Thyroid gland (tissue), 4 donors: ENCODE measurements at regions not wholly inside any gene's neighbourhood (a gene's known extent, or its start where the extent isn't known, plus 50 kb on each side); places are given as distances from the start of the nearest gene placed in this dataset.
"Not testable (repeated sequence)": the region's sequence is repeated elsewhere in the genome, so short reads cannot be mapped to it uniquely, and the experiment has no call there.

Experiments used
- DNase-seq, 2 donors: peaks; one replicate each; pipeline ENCODE4 v3.0.0-alpha.2; 2019
- H3K27ac ChIP-seq, 3 donors: fragments of 200-600 bp; sonication (generic); 1 replicate in 2 of 3; 2 replicates in 1 of 3; pipeline ENCODE4 v1.5.1; 2016 to 2019; ENCODE audit warnings: mild to moderate bottlenecking in 1 of 3, moderate library complexity in 1 of 3
- H3K27me3 ChIP-seq: fragments of 200-600 bp; sonication (generic); one replicate; pipeline ENCODE4 v1.5.1; 2019
- H3K36me3 ChIP-seq, 2 donors: fragments of 200-600 bp; sonication (generic); one replicate each; pipeline ENCODE4 v1.5.1; 2016 to 2019
- H3K4me1 ChIP-seq, 2 donors: fragments of 200-600 bp; sonication (generic); one replicate each; pipeline ENCODE4 v1.5.1; 2017 to 2019
- H3K4me3 ChIP-seq, 3 donors: fragments of 200-600 bp; sonication (generic); replicated peaks in 1 of 3; 1 replicate in 2 of 3; 2 replicates in 1 of 3; pipeline ENCODE4 v1.5.1; 2016; ENCODE audit warnings: mild to moderate bottlenecking in 1 of 3
- H3K9me3 ChIP-seq: fragments of 200-600 bp; sonication (generic); one replicate; pipeline ENCODE4 v1.5.1; 2017
- POLR2A ChIP-seq, 2 donors: fragments of 450-650 bp; IDR thresholded peaks; one replicate each; pipeline ENCODE4 v1.6.1; 2017; ENCODE audit warnings: antibody characterized with exemption in 2 of 2, mild to moderate bottlenecking in 2 of 2, moderate library complexity in 1 of 2
- WGBS, 2 donors: methylation state at CpG; one replicate each; pipeline ENCODE4 v1.1.5; 2017; 5-methylcytosine and 5-hydroxymethylcytosine counted together
- intact Hi-C: fragments of 100-400 bp; cut with DNase I; formaldehyde crosslinking; loops from one replicate; pipeline ENCODE4 v1.15.1; 2023
- TF ChIP-seq, protein P1 (sequence below), 6 experiments: fragments of 200-600 bp in 3 of 6; fragments of 450-650 bp in 3 of 6; sonication (generic) in 3 of 6; IDR thresholded peaks; one replicate each; pipeline ENCODE4 v1.5.1; 2016 to 2019; ENCODE audit warnings: antibody characterized with exemption in 6 of 6, mild to moderate bottlenecking in 2 of 6, inconsistent platforms in 1 of 6, moderate library complexity in 1 of 6

DNA sequence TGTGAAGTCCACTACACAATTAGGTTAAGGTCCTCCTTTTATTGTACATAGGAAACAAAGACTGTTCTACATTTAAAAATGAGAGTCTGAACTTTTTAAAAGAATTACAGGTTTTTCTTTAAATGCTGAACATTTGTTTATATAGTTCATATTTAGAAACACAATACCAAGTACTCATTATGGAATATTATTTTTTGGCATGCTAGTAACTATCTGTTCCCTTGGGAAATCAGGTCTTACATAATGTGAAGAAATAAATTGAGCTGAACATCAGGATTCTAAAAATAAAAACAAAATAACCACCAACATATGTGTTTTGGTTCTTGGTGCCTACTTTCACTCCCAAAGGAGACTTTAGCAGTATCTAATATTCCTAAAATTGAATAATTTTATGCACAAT lies 230.5 kb upstream of the IZUMO3 start:
- no peak overlapping the region for H3K27ac ChIP-seq
- intact Hi-C loops: no loop called here
- no peaks in the 10 kb centered on the region for H3K4me1 ChIP-seq
- no peaks in the 10 kb centered on the region for H3K36me3 ChIP-seq
- TF ChIP-seq, protein P1, sequence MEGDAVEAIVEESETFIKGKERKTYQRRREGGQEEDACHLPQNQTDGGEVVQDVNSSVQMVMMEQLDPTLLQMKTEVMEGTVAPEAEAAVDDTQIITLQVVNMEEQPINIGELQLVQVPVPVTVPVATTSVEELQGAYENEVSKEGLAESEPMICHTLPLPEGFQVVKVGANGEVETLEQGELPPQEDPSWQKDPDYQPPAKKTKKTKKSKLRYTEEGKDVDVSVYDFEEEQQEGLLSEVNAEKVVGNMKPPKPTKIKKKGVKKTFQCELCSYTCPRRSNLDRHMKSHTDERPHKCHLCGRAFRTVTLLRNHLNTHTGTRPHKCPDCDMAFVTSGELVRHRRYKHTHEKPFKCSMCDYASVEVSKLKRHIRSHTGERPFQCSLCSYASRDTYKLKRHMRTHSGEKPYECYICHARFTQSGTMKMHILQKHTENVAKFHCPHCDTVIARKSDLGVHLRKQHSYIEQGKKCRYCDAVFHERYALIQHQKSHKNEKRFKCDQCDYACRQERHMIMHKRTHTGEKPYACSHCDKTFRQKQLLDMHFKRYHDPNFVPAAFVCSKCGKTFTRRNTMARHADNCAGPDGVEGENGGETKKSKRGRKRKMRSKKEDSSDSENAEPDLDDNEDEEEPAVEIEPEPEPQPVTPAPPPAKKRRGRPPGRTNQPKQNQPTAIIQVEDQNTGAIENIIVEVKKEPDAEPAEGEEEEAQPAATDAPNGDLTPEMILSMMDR (IDR thresholded peaks at IDR 0.05): no peak
- TF ChIP-seq POLR2A (IDR thresholded peaks at IDR 0.05): no peak
- no peaks in the 10 kb centered on the region for H3K27me3 ChIP-seq
- H3K4me3 ChIP-seq: no peak overlapping the region
- no peak for DNase-seq
- no peaks in the 10 kb centered on the region for H3K9me3 ChIP-seq

DNA sequence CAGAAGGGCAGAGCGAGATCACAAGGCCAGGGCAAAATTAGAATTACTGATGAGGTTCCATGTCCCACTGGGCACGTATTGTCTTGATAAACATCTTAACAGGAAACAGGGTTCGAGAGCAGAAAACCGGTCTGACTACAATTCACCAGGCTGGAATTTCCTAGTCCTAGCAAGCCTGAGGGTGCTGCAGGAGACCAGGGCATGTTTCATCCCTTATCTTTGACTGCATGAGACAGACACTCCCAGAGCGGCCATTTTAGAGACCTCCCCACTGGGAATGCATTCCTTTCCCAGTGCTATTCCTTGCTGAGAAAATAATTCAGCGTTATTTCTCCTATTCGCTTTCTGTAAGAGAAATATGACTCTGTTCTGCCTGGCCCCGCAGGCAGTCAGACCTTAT lies 228.5 kb upstream of the IZUMO3 start:
- 88 to 93% methylated on average over 8 of the region's 8 CpGs for WGBS, 2 donors
- H3K4me3 ChIP-seq, H3K36me3 ChIP-seq, H3K9me3 ChIP-seq, H3K27ac ChIP-seq, DNase-seq, H3K4me1 ChIP-seq, intact Hi-C loops, H3K27me3 ChIP-seq: not testable (repeated sequence)

DNA sequence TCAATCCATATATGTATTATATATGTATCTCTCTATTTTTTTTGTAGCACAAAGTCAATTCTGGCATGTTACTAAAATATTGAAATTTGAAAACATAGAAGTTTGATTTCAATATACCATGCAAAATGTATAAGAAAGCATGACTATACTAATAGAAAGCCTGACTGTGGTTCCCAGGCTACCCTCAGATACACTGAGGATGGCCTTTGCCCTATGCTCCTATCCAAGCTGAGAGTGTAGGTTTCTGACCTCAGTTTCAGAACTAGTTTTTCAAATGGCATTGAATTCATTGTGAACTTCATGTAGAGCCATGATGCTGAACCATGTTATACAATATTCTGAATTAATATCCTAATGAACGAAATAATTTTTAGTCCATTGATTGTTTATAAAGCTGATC lies 220.4 kb upstream of the IZUMO3 start:
- Histone ChIP-seq H3K27ac (no peak overlapping the region), H3K27me3 (no peaks in the 10 kb centered on the region), H3K9me3 (no peaks in the 10 kb centered on the region), H3K4me3 (no peak overlapping the region), H3K36me3 (no peaks in the 10 kb centered on the region), H3K4me1 (no peaks in the 10 kb centered on the region)
- WGBS, 2 donors: 85 to 92% methylated on average over 1 of the region's 1 CpG
- DNase-seq: no peak
- intact Hi-C loops: no loop called here
- TF ChIP-seq, protein P1 (IDR thresholded peaks at IDR 0.05): no peak
- TF ChIP-seq POLR2A (IDR thresholded peaks at IDR 0.05): no peak

DNA sequence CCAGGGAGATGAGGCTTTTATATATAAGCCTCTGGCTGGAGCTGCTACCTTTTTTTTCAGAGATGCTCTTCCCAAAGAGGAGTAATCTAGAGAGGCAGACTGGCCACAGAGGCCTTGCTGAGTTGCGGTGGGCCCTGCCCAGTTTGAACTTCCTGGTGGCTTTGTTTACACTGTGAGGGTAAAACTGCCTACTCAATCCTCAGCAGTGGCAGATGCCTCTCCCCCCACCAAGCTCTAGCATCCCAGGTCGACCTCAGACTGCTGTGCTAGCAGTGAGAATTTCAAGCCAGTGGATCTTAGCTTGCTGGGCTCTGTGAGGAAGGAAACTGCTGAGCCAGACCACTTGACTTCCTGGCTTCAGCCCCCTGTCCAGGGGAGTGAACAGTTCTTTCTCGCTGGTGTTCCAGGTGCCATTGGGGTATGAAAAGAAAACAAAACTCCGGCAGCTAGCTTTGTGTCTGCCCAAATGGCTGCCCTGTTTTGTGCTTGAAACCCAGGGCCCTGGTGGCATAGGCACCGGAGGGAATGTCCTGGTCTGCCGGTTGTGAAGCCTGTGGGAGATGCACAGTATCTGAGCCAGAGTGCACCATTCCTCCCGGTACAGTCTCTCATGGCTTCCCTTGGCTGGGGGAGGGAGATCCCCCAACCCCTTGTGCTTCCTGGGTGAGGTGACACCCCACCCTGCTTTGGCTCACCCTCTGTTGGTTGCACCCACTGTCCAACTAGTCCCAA lies 219.5 kb upstream of the IZUMO3 start:
- Histone ChIP-seq H3K27ac (no peak overlapping the region), H3K36me3 (no peaks in the 10 kb centered on the region), H3K9me3 (no peaks in the 10 kb centered on the region), H3K4me3 (no peak overlapping the region), H3K4me1 (no peaks in the 10 kb centered on the region), H3K27me3 (no peaks in the 10 kb centered on the region)
- no peak for TF ChIP-seq POLR2A (IDR thresholded peaks at IDR 0.05)
- TF ChIP-seq, protein P1 (IDR thresholded peaks at IDR 0.05): no peak
- intact Hi-C loops: no loop called here
- 44 to 64% methylated on average over 3 to 7 of the region's 7 CpGs for WGBS, 2 donors
- no peak for DNase-seq

DNA sequence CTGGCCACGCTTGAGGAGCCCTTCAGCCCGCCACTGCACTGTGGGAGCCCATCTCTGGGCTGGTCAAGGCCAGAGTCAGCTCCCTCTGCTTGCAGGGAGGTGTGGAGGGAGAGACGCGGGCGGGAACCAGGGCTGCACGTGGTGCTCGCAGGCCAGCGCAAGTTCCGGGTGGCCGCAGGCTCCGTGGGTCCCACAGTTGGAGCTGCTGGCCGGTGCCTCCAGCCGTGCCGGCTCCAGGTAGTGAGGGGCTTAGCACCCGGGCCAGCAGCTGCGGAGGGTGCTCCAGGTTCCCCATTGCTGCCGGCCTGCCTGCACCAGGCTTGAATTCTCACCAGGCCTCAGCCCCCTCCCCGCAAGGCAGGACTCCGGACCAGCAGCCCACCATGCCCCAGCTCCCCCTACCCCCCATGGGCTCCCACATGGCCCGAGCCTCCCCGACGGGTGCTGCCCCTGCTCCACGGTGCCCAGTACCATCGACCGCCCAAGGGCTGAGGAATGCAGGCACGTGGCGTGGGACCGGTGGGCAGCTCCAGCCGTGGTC lies 192.8 kb upstream of the IZUMO3 start:
- TF ChIP-seq, protein P1 (IDR thresholded peaks at IDR 0.05): no peak
- TF ChIP-seq POLR2A (IDR thresholded peaks at IDR 0.05): no peak
- Histone ChIP-seq H3K27ac (no peak overlapping the region), H3K27me3 (no peaks in the 10 kb centered on the region), H3K36me3 (no peaks in the 10 kb centered on the region), H3K9me3 (no peaks in the 10 kb centered on the region), H3K4me1 (no peaks in the 10 kb centered on the region), H3K4me3 (no peak overlapping the region)
- no peak for DNase-seq
- 82 to 95% methylated on average over 2 to 9 of the region's 29 CpGs for WGBS, 2 donors
- intact Hi-C loops: no loop called here
